SK-N-SH (cell line): ENCODE measurements at regions not wholly inside any gene's neighbourhood (a gene's known extent, or its start where the extent isn't known, plus 50 kb on each side); places are given as distances from the start of the nearest gene placed in this dataset.

Experiments used
- CTCF ChIA-PET: fragments of 300-600, 350-600 bp; formaldehyde crosslinking; extraction: SDS; loops from one replicate; lab custom pipeline; 2021; lab: Yijun Ruan, JAX
- POLR2A ChIA-PET: fragments of 350-600 bp; sonication (Branson Sonifier 250); formaldehyde crosslinking; extraction: SDS; loops from one replicate; lab custom pipeline; 2020; ENCODE audit warnings: antibody characterized with exemption, inconsistent platforms; lab: Yijun Ruan, JAX
- DNase-seq: peaks from one replicate; pipeline ENCODE4 v3.0.0; 2012
- H2AFZ ChIP-seq: fragments of 200-600 bp; sonication (generic); 2 replicates; pipeline ENCODE4 v1.8.1; 2016; ENCODE audit warnings: antibody characterized with exemption, mild to moderate bottlenecking, low read depth
- H3F3A ChIP-seq: fragments of 200-600 bp; sonication (generic); replicated peaks from 2 replicates; pipeline ENCODE3; 2016; ENCODE audit warnings: antibody characterized with exemption, mild to moderate bottlenecking; ENCODE audit not compliant: insufficient read depth
- H3K27ac ChIP-seq, 2 experiments: fragments of 200-500 bp in 1 of 2; fragments of 200-600 bp in 1 of 2; sonication (Bioruptor generic) in 1 of 2; sonication (generic), shearing (Covaris generic) in 1 of 2; 2 replicates each; pipeline versions ENCODE4 v1.5.1 to v1.6.1; 2014 to 2016; ENCODE audit warnings: low read depth in 2 of 2, inconsistent platforms in 1 of 2, low read length in 1 of 2, mild to moderate bottlenecking in 1 of 2, mixed read lengths in 1 of 2
- H3K27me3 ChIP-seq: fragments of 200-600 bp; sonication (generic), shearing (Covaris generic); 2 replicates; pipeline ENCODE4 v1.6.1; 2016; ENCODE audit warnings: mixed run types; ENCODE audit not compliant: insufficient read depth
- H3K36me3 ChIP-seq, 2 experiments: fragments of 200-500 bp in 1 of 2; fragments of 200-600 bp in 1 of 2; sonication (Bioruptor generic) in 1 of 2; sonication (generic) in 1 of 2; replicated peaks in 1 of 2; 2 replicates each; pipeline versions ENCODE3 to v1.5.1; 2014 to 2016; ENCODE audit warnings: low read length in 1 of 2, mild to moderate bottlenecking in 1 of 2; ENCODE audit not compliant: insufficient read depth in 2 of 2, control insufficient read depth in 1 of 2
- H3K4me1 ChIP-seq, 2 experiments: fragments of 200-500 bp in 1 of 2; fragments of 200-600 bp in 1 of 2; sonication (Bioruptor generic) in 1 of 2; sonication (generic), shearing (Covaris generic) in 1 of 2; 2 replicates each; pipeline versions ENCODE4 v1.5.1 to v1.6.1; 2014 to 2016; ENCODE audit warnings: low read depth in 1 of 2, low read length in 1 of 2, mixed run types in 1 of 2; ENCODE audit not compliant: insufficient read depth in 2 of 2, control insufficient read depth in 1 of 2
- H3K4me2 ChIP-seq: fragments of 200-600 bp; sonication (generic), shearing (Covaris generic); 2 replicates; pipeline ENCODE4 v1.6.1; 2017; ENCODE audit warnings: mixed run types
- H3K4me3 ChIP-seq, 2 experiments: fragments of 200-500 bp in 1 of 2; fragments of 200-600 bp in 1 of 2; sonication (Bioruptor generic) in 1 of 2; sonication (generic), shearing (Covaris generic) in 1 of 2; 2 replicates each; pipeline versions ENCODE4 v1.5.1 to v1.8.1; 2014 to 2016; ENCODE audit warnings: low read depth in 2 of 2, inconsistent platforms in 1 of 2, low read length in 1 of 2, mild to moderate bottlenecking in 1 of 2, mixed read lengths in 1 of 2, moderate library complexity in 1 of 2
- H3K79me2 ChIP-seq: fragments of 200-600 bp; sonication (generic); 2 replicates; pipeline ENCODE4 v1.8.1; 2017; ENCODE audit warnings: mild to moderate bottlenecking; ENCODE audit not compliant: insufficient read depth
- H3K9ac ChIP-seq: fragments of 200-600 bp; sonication (generic); 2 replicates; pipeline ENCODE4 v1.6.1; 2017; ENCODE audit warnings: mixed run types
- H3K9me2 ChIP-seq: fragments of 200-600 bp; sonication (generic); 2 replicates; pipeline ENCODE4 v1.6.1; 2017; ENCODE audit warnings: mixed run types
- H3K9me3 ChIP-seq: fragments of 200-600 bp; sonication (generic); 2 replicates; pipeline ENCODE4 v1.6.1; 2017; ENCODE audit warnings: mixed run types, mild to moderate bottlenecking, moderate library complexity
- H4K20me1 ChIP-seq: fragments of 200-600 bp; sonication (generic); 2 replicates; pipeline ENCODE4 v1.6.1; 2017; ENCODE audit warnings: mild to moderate bottlenecking, mixed run types; ENCODE audit not compliant: insufficient read depth
- CHD2 ChIP-seq: fragments of 150-350 bp; IDR thresholded peaks from 2 replicates; pipeline ENCODE4 v1.6.1; 2018; ENCODE audit warnings: low read length; ENCODE audit not compliant: partially characterized antibody
- ELF1 ChIP-seq: IDR thresholded peaks from 2 replicates; pipeline ENCODE4 v1.4.0; 2012
- GABPA ChIP-seq: IDR thresholded peaks from 2 replicates; pipeline ENCODE4 v1.4.0; 2012; ENCODE audit warnings: low read depth, mild to moderate bottlenecking
- IRF3 ChIP-seq: fragments of 150-350 bp; IDR thresholded peaks from 2 replicates; pipeline ENCODE4 v1.6.1; 2016; ENCODE audit warnings: mild to moderate bottlenecking, low read depth, low read length
- JUND ChIP-seq: IDR thresholded peaks from 2 replicates; pipeline ENCODE4 v1.4.0; 2012
- MEF2A ChIP-seq: IDR thresholded peaks from 2 replicates; pipeline ENCODE4 v1.4.0; 2012; ENCODE audit warnings: low read depth, borderline replicate concordance
- NFIC ChIP-seq: IDR thresholded peaks from 2 replicates; pipeline ENCODE4 v1.4.0; 2012; ENCODE audit warnings: borderline replicate concordance
- PBX3 ChIP-seq: IDR thresholded peaks from 2 replicates; pipeline ENCODE4; 2012
- POLR2AphosphoS5 ChIP-seq: IDR thresholded peaks from 2 replicates; pipeline ENCODE4 v1.6.1; 2012; ENCODE audit warnings: low read depth, low read length
- RAD21 ChIP-seq: IDR thresholded peaks from 2 replicates; pipeline ENCODE4 v1.6.1; 2012; ENCODE audit warnings: mild to moderate bottlenecking, low read length
- RCOR1 ChIP-seq: fragments of 150-350 bp; IDR thresholded peaks from 2 replicates; pipeline ENCODE4 v1.6.1; 2017; ENCODE audit warnings: antibody characterized with exemption, low read length
- SMC3 ChIP-seq: IDR thresholded peaks from 2 replicates; pipeline ENCODE4 v1.6.1; 2012; ENCODE audit warnings: low read depth, low read length, improper control_type of control experiment
- TEAD4 ChIP-seq: IDR thresholded peaks from 2 replicates; pipeline ENCODE4 v1.4.0; 2012; ENCODE audit warnings: mild to moderate bottlenecking, borderline replicate concordance; ENCODE audit not compliant: insufficient read depth
- USF2 ChIP-seq: fragments of 150-350 bp; IDR thresholded peaks from 2 replicates; pipeline ENCODE4 v1.6.1; 2017; ENCODE audit warnings: antibody characterized with exemption, low read length, low read depth, borderline replicate concordance
- YY1 ChIP-seq: IDR thresholded peaks from 2 replicates; pipeline ENCODE4 v1.4.0; 2012; ENCODE audit warnings: low read depth, mild to moderate bottlenecking
- WGBS: methylation state at CpG from one replicate; pipeline ENCODE4 v1.1.6; 2017; ENCODE audit warnings: low lambda C conversion rate; 5-methylcytosine and 5-hydroxymethylcytosine counted together
- TF ChIP-seq, protein P1 (sequence below): fragments of 200-600 bp; sonication (generic); IDR thresholded peaks from 2 replicates; pipeline ENCODE4 v1.6.1; 2017; ENCODE audit warnings: antibody characterized with exemption, mild to moderate bottlenecking, moderate library complexity

GRCh38 chr12:59904874-59905521, 309.2 kb downstream of the SLC16A7 start:
- no peak overlapping the region for H3K4me2 ChIP-seq
- no peaks in the 10 kb centered on the region for H3F3A ChIP-seq
- H3K4me1 ChIP-seq = no peaks in the 10 kb centered on the region
- no peaks in the 10 kb centered on the region for H3K79me2 ChIP-seq
- no peaks in the 10 kb centered on the region for H3K9me3 ChIP-seq
- H4K20me1 ChIP-seq = no peaks in the 10 kb centered on the region
- no peak overlapping the region for H3K4me3 ChIP-seq
- no peaks in the 10 kb centered on the region for H3K36me3 ChIP-seq
- ChIA-PET CTCF (no interaction called here), POLR2A (no interaction called here)
- no peak for DNase-seq
- WGBS = 3% methylated on average over 3 of the region's 3 CpGs
- no peak overlapping the region for H3K27ac ChIP-seq
- H3K9me2 ChIP-seq = no peaks in the 10 kb centered on the region
- no peaks in the 10 kb centered on the region for H3K27me3 ChIP-seq
- no peak overlapping the region for H2AFZ ChIP-seq
- TF ChIP-seq RCOR1 = no peak
- H3K9ac ChIP-seq = no peak overlapping the region

DNA sequence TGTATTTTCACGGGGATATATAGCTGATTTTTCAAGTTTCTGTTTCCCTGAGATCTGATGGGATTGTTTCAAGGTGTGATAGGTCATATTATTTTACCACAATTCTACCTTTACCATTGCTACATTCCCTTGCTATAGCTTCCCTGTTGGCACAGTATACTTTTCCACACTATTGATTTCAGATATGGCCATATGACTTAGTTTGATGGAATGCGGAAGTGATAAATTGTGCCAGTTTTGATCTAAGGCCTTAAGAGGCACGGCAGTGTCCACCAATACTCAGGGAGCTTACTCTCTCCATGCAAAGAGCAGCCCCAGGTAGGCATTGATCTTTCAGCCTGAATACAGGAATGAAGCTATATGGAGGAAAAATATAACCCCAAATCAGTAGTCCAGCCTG, 315.7 kb downstream of the SLC16A7 start:
- ChIA-PET POLR2A (no interaction called here), CTCF (no interaction called here)
- H3K27me3 ChIP-seq = no peaks in the 10 kb centered on the region
- H4K20me1 ChIP-seq = no peaks in the 10 kb centered on the region
- TF ChIP-seq, protein P1, sequence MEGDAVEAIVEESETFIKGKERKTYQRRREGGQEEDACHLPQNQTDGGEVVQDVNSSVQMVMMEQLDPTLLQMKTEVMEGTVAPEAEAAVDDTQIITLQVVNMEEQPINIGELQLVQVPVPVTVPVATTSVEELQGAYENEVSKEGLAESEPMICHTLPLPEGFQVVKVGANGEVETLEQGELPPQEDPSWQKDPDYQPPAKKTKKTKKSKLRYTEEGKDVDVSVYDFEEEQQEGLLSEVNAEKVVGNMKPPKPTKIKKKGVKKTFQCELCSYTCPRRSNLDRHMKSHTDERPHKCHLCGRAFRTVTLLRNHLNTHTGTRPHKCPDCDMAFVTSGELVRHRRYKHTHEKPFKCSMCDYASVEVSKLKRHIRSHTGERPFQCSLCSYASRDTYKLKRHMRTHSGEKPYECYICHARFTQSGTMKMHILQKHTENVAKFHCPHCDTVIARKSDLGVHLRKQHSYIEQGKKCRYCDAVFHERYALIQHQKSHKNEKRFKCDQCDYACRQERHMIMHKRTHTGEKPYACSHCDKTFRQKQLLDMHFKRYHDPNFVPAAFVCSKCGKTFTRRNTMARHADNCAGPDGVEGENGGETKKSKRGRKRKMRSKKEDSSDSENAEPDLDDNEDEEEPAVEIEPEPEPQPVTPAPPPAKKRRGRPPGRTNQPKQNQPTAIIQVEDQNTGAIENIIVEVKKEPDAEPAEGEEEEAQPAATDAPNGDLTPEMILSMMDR = no peak
- TF ChIP-seq ELF1 (peak; percentile 47; the same call in 1 of the 2 replicates), POLR2AphosphoS5 (no peak), JUND (no peak), TEAD4 (no peak)
- no peak for DNase-seq
- H3K27ac ChIP-seq = no peak overlapping the region
- no peaks in the 10 kb centered on the region for H3K9me3 ChIP-seq
- no peaks in the 10 kb centered on the region for H3K36me3 ChIP-seq
- H3K4me3 ChIP-seq = no peak overlapping the region
- 4% methylated on average over 3 of the region's 3 CpGs for WGBS
- H3K9me2 ChIP-seq = no peaks in the 10 kb centered on the region
- no peaks in the 10 kb centered on the region for H3K4me1 ChIP-seq
- no peaks in the 10 kb centered on the region for H3F3A ChIP-seq
- H3K79me2 ChIP-seq = no peaks in the 10 kb centered on the region
- H3K4me2 ChIP-seq = no peak overlapping the region
- no peak overlapping the region for H3K9ac ChIP-seq
- H2AFZ ChIP-seq = no peak overlapping the region

- no peak overlapping the region for H2AFZ ChIP-seq
- no peaks in the 10 kb centered on the region for H3K27me3 ChIP-seq
- DNase-seq = no peak
- H3K4me1 ChIP-seq = no peaks in the 10 kb centered on the region
- H3F3A ChIP-seq = no peaks in the 10 kb centered on the region
- TF ChIP-seq PBX3 = no peak
- no peak for TF ChIP-seq RAD21
- no peak for TF ChIP-seq CHD2
- no peak for TF ChIP-seq IRF3
- no peak for TF ChIP-seq YY1
- TF ChIP-seq USF2 = no peak
- no peak for TF ChIP-seq SMC3
- no peak for TF ChIP-seq RCOR1
- TF ChIP-seq ELF1 = no peak
- TF ChIP-seq TEAD4 = no peak
- TF ChIP-seq GABPA = no peak
- TF ChIP-seq NFIC = no peak
- no peak for TF ChIP-seq MEF2A
- H3K79me2 ChIP-seq = no peaks in the 10 kb centered on the region
- H3K4me2 ChIP-seq = no peak overlapping the region
- no peak overlapping the region for H3K9ac ChIP-seq
- H3K9me3 ChIP-seq = no peaks in the 10 kb centered on the region
- H3K9me2 ChIP-seq = no peaks in the 10 kb centered on the region; the same call in 1 of the 2 replicates
- CTCF ChIA-PET = no interaction called here
- no peaks in the 10 kb centered on the region for H4K20me1 ChIP-seq
- no peak overlapping the region for H3K27ac ChIP-seq
- POLR2A ChIA-PET = no interaction called here
- no peak overlapping the region for H3K4me3 ChIP-seq
- no peaks in the 10 kb centered on the region for H3K36me3 ChIP-seq
These were observed 321.2 kb downstream of the SLC16A7 start for GRCh38 chr12:59916988-59917387.
